ENCODE measurements at regions not wholly inside any gene's neighbourhood (a gene's known extent, or its start where the extent isn't known, plus 50 kb on each side); places are given as distances from the start of the nearest gene placed in this dataset.
A peak's percentile ranks its signal among the peaks of the same experiment; 100 is the strongest.

DNA sequence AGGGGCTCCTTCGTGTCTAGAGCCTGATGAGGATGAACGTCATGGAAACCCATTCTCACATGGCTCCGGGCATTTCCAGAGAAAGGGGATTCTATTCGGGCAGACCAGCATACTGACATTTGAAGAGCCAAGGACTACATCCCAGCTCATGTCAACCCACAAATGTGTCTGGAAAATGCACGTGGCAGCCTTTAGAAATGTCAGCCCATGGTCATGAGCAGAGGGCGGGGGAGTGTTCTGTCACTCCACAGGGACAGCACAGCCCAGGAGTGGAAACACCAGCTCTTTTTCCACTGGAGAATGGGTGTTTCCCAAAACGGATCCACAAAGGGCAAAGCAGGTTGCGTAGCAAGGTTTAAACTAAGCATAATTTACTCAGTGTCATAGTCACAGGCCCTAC is 207.0 kb downstream of the BCOR start:
- no peak for DNase-seq

DNA sequence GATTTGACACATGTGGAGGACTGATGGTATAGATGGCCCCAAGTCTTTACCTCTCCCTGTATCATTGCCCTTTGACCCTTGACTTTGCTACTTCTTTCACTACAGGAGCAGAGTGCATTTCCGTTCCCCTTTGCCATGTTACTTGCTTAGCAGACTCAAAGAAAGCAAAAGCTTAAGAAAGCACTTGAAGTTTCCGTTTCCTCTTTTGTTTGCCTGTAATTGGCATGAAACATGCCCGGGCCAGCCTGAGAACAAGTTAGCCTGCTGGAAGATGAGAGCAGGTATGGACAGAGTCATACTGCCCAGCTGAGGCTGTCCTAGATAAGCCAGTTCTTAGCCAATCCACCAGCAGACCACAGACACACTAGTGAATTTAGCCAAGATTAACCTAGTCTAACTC is 206.0 kb downstream of the BCOR start:
- DNase-seq: no peak

DNA sequence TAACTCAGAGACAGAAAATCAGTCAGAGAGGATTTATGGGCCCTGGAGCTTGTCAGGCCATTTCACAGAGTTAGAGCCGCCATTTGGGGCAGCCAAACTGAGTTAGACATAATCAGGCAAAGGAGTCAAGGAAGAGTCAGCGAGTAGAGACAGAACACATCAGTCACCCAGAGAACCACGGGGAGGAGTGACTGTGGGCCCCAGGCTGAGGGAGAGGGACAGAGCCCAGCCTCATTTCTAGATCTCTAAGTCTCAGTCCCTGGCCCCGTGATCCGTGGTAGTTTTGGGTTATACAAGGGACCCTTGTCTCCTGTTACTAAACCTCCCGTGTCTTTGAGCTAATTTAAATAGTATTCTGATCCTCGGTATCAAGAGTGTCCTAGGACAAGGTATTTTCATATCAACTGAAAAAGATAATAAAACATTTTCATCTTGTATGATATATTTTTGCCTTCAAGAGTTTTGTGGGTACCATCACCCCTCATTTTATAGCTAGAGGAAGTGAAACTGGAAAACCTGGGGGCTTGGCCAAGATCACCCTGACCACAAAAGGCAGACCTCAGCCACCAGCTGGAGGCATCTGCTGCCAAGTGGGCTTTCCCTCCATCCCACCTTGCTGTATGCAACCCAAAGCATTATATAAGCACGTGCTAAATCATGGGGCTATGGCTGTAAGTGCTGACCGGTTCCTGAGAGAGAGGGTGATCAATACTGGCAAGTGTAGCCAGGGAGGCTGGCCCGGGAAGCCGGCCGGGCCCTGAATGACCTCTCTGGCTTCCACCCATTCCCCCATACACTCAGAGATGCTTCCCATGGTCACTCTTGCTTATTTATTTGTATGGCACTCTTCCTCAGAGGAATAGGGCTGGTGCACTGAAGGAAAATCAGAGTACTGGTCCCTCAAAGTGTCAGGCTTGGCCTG is 204.1 kb downstream of the BCOR start:
- DNase-seq: no peak

DNA sequence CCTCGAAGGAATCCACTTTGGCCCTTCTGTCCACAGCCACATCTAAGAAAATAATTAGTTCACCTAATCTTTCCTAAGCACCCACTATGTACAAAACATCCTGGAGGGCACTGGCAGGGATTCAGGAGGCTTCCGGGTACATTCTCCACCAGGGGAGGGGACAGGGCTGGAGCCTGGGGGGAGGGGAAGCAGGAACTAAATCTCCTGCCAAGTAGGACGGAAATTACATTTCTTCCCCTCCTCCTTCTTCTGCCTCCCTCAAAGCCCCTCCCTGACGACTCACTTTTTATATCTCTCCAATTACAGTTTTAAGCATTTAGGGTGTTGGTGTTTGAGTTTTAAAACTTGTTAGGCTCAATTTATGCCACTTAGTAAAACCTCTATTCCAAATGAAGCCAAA is 203.1 kb downstream of the BCOR start:
- DNase-seq: peak; percentile 26

DNA sequence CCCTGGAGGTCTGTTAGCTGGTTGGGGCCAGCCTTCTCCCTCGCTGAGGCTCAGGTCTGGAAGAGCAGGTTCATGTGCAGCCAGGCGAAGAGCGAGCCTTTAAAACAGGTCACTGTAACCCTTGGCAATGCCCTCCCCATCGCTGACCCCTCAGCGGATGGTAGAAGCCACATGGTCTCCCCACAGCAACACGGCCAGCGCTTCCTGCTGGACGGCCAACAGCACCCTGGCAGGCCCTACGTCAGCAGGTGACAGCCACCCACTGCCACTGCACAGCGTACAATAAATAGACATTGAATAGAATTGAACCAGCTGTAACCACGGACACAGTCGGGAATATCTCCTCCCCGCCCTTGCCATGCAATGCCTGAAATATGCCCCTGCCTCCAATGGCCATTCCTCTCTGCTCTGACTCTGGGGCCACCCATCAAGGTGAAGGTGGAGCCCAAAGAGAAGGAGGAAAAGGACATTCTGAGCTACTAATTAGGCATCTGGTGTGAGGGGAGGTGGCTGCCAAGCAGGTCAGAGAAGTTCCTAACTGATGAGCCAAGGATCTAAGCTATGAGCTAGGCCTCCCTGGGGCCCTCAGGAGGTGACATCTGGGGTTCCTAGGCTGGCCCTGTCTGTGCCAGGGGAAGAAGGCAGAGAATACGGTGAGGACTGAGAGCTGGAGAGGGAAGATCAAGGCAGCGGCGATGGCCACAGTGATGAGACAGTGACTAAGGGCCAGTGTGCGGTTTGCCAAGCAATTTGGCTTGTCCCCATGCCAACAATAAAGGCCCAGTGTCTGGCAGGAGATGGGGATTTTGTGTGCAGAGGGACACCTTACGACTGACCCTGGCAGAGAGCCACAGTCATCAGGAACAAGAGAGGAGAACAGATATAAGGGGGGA is 202.3 kb downstream of the BCOR start:
- peak; percentile 83 for DNase-seq

DNA sequence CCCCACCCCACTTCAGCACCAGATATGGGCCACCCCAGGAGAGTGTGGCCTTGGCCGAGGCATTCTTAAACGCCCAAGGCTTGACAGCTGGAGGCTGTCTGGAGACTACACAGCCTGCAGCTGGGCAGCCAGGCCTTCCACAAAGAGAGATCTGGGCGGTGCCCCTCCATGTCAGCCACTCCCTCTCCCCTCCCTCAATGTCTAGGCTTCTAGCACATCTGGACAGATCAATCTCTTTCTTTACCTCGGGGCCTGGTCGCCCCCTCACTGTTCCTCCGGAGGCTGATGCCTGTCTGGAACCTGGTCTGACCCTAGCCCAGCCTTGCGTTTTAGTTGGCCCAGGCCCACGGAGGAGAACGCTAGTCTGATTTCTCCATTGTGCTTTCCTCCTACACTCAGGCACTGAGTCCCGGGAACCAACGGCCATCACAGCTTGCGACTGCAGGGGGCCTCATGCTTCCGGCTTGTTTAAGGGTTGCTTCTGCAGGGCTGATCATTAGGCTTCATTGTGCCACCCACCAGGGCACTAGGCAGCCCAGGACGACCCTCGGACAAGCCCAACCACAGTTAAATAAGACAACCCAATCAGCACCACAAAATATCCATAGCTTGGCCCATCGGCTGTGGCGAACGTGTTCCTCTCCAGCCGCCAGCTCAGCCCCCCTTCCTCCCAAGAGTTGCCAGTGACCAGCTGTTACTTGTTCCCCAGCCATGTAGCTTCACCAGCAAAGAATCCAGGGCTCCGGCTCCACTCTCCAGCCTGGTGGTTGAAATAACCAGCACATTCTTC is 200.6 kb downstream of the BCOR start:
- DNase-seq: peak; percentile 52

DNA sequence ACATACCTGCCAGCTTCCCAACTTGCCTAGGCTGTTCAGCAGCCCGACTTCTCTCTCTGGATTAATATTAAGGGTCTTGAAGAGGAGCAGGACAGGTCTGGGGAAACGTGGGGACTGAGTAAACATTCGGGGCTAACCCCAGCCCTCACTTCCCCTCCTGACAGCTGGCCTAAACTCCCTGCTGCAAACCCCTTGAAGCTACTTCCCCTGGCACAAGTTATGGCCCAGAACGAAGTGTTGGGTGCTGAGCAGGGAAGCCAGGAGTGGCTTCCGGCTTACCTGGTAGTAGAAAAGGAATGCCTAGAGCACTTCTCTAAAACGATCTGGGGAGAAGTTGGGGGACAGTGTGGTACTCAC is 200.0 kb downstream of the BCOR start:
- DNase-seq: no peak

DNA sequence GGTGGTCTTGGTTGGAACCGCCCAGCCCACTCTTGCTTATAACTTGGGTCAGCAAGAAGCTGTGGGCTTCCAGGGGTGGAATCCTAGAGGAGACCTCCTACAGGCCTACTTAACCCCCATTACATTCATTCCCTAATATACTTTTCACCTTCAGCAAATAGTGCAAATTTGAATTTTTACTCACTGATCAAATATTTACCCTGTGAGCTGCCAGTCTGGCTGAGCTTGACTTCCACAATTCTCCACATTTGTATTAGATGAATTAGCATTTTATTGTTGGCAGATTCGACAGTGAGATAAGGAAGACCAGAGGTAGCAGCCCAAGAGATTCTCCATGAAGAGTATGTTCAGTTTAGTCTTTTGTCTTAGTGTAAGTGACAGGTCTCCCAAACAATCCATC is 199.6 kb downstream of the BCOR start:
- DNase-seq: no peak

DNA sequence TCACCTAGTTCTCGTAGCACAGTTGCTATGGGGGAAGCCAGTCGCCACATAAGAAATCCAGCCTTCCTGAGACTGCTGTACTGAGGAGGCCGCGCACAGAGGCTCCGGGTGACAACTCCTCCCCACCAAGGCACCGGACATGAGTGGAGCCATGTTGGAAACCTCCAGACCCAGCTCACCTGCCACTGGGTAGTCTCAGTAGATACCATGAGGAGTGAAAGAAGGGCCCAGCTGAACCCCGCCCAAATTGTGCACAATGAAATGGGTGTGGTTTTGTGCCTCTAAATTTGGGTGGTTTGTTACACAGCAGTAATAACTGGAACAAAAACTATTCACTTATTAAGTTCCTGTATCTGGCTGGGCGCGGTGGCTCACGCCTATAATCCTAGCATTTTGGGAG is 198.7 kb downstream of the BCOR start:
- DNase-seq: no peak

DNA sequence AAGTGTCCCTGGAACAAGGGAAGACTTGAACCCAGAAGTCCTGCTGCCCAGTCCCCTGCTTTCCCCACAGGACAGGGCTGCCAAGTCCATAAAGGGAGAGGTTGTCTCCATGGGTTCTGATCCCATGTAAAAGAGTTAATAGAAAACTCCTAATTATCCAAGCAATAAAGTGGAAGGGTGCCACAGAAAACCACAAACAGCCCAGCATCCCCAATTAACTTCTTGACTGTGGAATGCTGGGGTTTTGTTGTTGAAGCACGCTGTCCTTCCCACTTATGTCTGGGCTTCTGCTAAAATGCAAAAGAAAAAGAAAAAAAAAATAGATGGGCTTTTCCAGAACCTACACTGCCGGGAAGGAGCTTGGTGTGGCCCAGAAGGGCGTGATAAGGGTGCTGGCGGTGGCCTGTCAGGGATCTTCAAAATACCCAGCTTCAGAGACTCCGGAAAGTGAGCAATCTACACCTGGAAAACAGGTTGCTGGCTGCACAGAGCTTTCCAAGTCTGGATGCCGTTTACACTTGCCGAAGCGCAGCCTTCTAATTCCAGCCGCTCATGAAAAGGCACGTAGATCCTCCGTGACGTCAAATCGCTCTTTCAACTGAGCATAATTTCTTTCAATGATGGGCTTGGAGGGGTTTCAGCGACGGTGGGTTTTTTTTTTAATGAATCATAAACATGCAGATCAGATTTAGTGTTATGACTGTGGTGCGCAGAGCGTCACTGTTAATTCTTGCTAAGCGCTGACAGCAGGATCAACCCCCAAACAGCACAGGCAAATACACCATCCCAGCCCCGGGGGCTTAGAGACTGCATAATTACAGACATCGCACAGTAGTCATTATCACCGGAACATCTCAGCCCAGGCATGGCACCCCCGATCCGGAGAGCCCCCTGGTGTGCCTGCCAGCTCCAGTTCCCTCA is 197.6 kb downstream of the BCOR start:
- DNase-seq: peak; percentile 64

DNA sequence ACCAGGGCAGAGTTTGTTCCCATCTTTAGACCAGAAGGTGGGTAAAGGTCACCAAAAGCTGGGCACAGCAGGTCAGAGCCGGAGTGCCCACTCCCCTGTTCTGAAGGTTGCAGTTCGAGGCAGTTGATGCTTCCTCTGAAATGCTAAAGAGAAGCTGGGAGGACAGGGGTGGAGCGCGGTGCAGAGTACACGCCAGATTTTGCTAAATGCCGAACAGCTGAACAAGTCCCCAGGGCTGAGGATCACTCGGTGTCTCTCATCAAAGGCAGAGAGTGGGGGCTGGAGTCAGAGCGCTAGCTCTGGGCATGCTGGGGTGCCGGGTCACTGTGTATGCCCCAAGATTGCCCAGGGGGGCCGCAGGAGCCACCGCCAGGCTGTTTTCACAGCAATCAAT is 197.0 kb downstream of the BCOR start:
- DNase-seq: peak; percentile 66

DNA sequence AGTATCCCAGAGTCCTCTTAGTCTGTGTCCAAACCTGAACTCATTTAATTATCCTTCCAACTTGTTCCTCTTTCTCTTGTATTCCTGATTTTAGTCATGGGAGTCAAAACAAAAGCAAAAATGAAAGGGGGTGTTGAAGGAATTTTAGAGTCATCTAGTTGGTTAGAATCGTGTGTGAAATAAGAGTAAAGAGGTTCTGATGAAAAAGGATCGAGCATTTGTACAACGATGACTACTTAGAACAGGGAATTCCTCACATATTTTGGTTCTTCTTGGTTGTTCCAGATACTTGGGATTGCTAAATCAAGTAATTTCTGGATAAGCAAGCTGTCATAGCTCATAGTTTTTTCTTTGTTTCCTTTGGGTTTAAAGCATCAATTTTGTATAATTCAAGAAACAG is 194.4 kb downstream of the BCOR start:
- DNase-seq: no peak

DNA sequence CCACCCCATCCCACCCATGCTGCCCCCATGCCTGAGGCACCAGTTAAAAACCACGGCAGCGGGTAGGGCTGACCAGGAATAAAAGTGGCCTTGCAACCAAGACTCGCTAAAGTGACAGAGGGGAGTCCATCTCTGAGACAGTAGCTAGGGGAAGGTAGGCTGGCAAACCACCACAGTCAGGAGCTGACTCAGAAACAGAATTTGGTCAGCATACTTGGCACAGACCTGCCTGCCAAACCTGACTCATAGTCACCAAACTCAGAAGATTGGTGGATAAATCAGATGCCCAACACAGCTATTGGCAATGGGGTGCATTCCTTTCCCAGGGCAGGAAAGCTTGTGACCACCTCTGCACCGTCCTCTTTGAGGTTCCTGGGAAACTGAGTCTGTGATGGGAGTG is 193.8 kb downstream of the BCOR start:
- DNase-seq: no peak

DNA sequence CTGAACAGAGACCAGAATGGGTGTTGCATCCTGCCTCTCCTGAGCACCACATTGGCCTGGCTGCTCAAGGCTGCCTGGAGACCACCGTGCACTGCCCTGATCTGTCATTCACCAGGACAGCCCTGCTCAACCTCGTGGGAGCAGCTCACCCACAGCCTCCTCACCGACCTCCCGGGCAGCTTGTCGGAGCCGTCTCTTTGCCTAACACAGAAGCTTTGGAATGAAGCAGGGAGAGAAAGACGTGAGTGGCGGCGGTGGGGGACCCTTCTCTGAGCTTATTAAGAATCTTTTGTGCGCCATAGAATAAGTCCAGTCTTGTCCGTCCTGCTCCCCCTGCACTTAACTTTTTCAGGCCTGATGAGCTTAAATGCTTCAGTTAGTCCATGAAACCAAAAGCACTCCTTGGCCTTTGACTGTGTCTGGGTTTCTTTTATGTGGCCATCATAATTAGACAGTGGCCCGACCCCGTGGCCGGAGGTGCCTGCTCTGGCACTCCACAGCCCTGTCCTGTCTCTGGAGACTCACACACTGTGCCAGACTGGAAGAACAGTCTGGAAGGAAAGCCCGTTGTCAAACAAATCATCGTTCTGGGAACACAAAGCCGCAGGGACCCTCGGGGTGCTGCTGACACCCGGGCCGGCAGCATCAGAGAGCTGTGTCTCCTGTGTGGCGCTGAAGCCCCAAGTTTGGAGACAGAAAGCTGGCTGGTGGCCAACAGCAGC is 192.8 kb downstream of the BCOR start:
- DNase-seq: no peak

DNA sequence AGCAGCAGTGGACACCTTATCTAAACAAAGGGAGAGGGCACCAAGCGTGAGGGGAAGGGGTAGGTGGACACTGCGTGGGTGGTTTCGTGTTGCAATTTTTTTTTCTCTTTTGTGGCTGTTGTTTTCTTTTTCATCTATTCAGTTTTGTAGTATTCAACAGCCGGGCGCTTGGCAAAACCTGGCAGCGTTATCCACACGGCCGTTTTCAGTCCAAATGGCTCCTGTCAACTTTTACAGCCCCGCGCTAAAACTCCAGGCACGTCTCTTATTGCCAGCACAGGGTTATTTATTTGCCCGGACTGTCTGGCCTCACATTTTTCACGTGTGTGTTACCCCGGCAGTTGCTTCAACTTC is 192.2 kb downstream of the BCOR start:
- peak; percentile 37 for DNase-seq

DNA sequence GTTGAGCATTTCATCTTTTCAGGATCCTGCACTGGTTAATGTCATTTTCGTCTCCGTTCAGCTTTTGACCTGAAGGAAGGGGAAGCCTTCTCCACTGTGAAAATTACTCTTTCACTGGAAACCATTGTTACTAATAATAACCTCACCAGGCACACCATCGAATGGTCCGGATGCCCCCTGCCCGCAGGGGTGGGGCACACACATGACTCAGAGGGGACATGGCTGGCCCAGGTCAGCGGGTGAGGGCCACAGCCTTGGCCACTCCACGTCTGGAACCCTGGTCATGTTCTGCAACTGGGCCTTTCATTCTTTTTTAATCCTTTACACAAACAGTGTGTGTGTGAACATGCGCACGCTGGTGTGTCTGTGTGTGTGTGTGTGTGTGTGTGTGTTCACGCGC is 191.8 kb downstream of the BCOR start:
- DNase-seq: no peak

DNA sequence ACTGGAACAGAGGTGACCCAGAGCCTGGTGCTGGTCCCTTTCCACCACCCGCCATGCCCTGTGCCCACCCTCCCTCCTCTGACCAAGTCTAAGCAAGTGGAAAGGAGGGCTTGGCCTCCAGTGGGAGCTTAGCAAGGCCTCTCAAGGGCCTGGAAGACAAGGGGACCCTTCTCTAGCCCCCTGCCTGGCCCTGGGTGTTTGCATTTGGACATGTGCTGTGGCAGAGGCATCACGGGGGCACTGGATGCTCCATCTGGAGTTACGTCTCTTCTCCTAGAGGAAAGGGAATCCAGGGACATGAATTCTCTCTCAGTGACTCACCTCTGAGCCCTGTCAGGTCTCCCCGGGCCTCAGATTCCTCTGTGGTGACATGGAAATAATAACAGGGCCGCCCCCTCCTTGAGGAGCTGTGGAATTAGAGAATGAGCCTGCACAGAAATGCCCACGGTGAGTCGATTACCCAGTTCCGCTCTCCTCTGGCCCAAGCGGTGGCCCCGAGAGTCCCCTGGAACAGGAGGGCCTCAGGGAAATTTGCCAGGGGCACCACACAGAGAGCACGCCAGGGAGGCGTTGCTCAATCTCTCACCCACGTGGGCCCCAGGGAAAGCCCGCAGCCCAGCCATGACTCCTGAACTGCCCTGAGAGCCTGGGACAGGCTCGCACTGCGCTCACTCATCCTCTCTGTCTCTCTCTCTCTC is 189.6 kb downstream of the BCOR start:
- no peak for DNase-seq

DNA sequence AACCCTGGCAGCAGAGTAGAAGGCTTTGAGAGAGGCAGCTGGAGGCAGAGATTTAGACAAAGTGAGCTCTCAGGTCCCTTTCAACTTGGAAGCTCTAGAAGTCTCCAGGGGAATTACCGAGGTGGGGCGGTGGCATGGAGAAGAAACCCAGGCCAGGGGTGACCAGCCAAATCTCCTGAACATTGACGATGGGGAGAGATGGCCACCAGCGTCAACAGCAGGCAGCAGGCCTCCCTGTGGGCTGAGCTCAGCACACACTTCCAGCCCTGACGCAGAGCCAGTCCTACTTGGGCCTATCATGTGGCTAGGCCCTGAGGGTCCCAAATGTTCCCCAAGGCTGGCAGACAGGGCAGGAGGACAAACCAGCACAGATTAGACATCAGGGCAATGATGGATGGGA is 187.8 kb downstream of the BCOR start:
- DNase-seq: no peak

DNA sequence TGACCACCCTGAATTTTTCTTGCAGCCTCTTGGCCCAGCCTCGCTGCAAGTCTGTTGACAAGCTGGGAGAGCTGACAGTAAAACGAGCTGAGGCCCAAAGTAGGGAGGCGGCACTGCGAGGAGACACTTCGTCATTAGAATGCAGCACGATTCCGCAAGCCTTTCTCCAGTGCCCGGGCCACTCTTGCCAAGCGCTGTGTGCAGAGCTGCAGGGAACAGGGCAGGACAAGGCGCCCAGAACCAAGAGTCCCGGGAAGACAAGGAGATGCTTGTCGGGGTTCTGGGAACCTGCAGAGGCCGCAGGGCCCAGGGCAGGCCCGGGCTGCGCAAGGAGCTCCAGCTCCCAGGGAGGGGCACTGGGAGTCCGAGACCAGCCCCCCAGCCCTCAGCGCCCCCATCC is 187.1 kb downstream of the BCOR start:
- no peak for DNase-seq

DNA sequence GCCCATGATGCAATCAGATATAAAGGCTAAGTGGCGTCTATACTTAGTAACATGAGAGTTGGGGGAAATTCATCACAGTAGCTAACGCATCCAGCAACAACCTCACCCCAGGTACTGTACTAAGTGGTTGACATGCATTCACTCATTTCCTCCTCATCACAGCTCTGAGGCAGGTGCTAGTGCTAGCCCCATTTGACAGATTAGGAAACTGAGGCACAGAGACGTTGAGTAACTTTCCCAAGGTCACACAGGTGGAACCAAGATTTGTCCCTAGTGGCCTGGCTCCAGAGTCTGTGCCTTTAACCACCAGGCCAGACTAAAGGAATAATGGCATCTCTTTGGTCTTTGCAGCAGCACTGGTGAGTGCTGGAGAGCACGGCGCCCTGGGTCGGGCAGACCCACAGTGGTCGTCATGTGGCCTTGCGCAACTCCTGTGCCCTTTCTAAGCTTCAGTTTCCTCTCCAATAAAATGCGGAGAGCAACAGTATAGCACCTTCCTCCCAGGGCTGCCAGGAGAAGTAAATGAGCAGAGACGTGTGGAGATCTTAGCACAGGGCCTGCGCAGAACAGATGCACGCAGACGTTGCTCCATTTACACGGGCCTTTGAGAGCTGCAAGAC is 186.4 kb downstream of the BCOR start:
- DNase-seq: no peak

All from NCI-H1092 treated with DMSO at 0.1 percent for 48 hours (cell line).